ENCODE measurements at regions not wholly inside any gene's neighbourhood (a gene's known extent, or its start where the extent isn't known, plus 50 kb on each side); places are given as distances from the start of the nearest gene placed in this dataset.

DNA sequence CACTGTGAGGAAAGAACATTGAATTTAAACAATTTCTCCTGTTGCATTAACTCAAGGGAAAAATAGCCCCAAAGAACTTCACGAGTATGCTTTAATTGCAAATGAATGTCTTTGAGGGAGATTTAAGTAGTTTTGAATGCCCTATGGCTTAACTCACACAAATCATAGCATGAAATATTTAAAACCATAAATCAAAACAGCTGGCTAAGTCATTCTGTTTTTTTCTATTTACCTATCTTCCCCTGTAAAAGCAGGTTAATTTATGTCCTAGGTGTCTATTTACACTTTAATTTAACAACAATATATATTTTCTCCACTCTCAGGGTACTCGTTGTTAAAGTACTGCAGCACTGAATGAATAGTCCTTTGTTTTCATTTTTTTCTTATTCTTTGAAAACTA lies 118.8 kb upstream of the PIEZO2 start:
- H3K27me3 ChIP-seq (ENCODE audit: control insufficient read depth, insufficient read depth, low read length) = no peaks in the 10 kb centered on the region
- H3K9me3 ChIP-seq (ENCODE audit: control insufficient read depth, insufficient read depth, low read depth, low read length) = peaks cover 16% of the 10 kb centered on the region
- no peak overlapping the region for H3K27ac ChIP-seq (ENCODE audit: low read depth, low read length)
- H3K36me3 ChIP-seq (ENCODE audit: control insufficient read depth, insufficient read depth, low read length) = no peaks in the 10 kb centered on the region
- no peaks in the 10 kb centered on the region for H3K4me1 ChIP-seq (ENCODE audit: control insufficient read depth, insufficient read depth, low read length)
- H3K9ac ChIP-seq (ENCODE audit: low read length) = no peak overlapping the region
- H3K4me3 ChIP-seq (ENCODE audit: low read depth, low read length) = no peak overlapping the region

DNA sequence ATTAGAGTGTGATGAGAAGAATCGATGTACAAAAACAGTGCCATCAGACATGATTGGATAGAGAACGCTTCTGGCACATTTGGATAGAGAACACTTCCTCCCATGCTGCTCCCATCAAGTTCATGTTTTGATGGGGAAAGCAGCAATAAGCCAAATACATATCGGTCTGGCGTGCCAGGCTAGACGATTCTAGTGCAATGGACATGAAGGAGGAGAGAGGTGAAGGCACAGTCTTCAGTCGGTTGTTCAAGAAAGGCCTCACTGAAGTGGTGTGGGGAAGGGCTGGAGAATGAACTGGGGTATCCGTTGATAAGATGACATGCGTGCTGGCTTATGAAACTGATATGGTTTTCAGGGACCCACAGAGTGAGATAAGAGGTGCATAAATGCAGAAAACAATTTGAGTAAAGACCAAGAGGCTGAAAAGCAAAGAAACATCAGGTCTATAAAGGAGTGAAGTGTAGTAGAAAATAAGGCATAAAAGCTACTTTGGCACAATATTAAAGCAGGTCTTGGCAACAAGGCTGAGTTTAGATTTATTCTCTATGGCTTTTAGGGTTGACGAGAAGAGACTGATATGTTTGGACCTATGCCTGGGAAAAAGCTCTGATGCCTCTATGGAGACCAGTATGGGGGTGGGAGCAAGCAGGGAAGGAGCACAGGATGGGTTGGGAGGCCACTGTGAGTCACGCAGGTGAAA lies 117.6 kb upstream of the PIEZO2 start:
- Histone ChIP-seq H3K9ac (ENCODE audit: low read length) (no peak overlapping the region), H3K27ac (ENCODE audit: low read depth, low read length) (no peak overlapping the region), H3K4me3 (ENCODE audit: low read depth, low read length) (no peak overlapping the region), H3K9me3 (ENCODE audit: control insufficient read depth, insufficient read depth, low read depth, low read length) (peaks cover 16% of the 10 kb centered on the region), H3K27me3 (ENCODE audit: control insufficient read depth, insufficient read depth, low read length) (no peaks in the 10 kb centered on the region), H3K36me3 (ENCODE audit: control insufficient read depth, insufficient read depth, low read length) (no peaks in the 10 kb centered on the region), H3K4me1 (ENCODE audit: control insufficient read depth, insufficient read depth, low read length) (no peaks in the 10 kb centered on the region)

DNA sequence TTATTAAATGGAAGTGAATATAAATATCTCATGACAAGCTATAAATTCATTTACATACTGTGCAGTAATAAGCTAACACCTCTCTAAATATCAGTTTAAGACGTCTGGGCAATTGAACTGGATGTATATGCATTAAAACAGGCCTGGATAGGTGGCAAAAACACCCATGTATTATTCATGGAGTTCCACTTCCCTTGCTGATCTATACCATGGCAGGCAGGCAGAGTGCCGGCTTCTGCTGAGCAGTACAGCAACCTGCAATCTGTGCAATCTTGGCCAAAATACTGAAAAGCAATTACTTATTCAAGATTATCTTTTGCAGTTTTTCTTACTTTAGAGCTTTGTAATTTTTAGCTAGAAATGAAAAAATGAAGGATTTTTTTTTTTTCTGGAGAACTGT lies 112.1 kb upstream of the PIEZO2 start:
- Histone ChIP-seq H3K4me3 (ENCODE audit: low read depth, low read length) (no peak overlapping the region), H3K9me3 (ENCODE audit: control insufficient read depth, insufficient read depth, low read depth, low read length) (peaks cover 16% of the 10 kb centered on the region), H3K4me1 (ENCODE audit: control insufficient read depth, insufficient read depth, low read length) (peaks cover 10% of the 10 kb centered on the region; the same call in 1 of the 2 replicates), H3K27ac (ENCODE audit: low read depth, low read length) (no peak overlapping the region), H3K27me3 (ENCODE audit: control insufficient read depth, insufficient read depth, low read length) (no peaks in the 10 kb centered on the region), H3K36me3 (ENCODE audit: control insufficient read depth, insufficient read depth, low read length) (no peaks in the 10 kb centered on the region), H3K9ac (ENCODE audit: low read length) (no peak overlapping the region)

DNA sequence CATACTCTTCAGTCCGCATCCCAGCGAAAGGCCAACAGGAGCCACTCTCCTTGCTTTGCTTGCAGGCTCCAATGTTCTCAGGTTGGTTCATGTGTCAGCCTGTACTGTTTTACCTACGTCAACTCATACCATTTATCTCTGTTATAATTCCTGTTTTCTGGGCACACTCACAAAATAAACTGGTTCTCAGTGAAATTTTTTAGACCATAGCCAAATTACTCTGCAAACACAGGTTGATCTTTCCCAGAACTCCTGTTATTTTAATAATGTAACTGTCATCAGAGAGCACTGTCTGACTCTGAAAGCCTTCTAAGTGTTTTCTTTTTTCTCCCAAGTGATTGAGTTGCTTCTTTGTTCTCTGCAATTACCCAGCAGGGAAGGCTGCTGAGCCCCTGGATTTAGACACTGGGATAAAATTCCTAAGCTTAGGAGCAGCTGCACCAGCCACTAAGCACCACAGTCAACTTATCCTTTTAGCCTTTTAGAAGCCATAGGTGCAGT lies 111.6 kb upstream of the PIEZO2 start:
- Histone ChIP-seq H3K9me3 (ENCODE audit: control insufficient read depth, insufficient read depth, low read depth, low read length) (peaks cover 16% of the 10 kb centered on the region), H3K4me1 (ENCODE audit: control insufficient read depth, insufficient read depth, low read length) (peaks cover 10% of the 10 kb centered on the region; the same call in 1 of the 2 replicates), H3K27ac (ENCODE audit: low read depth, low read length) (no peak overlapping the region), H3K36me3 (ENCODE audit: control insufficient read depth, insufficient read depth, low read length) (no peaks in the 10 kb centered on the region), H3K27me3 (ENCODE audit: control insufficient read depth, insufficient read depth, low read length) (no peaks in the 10 kb centered on the region), H3K4me3 (ENCODE audit: low read depth, low read length) (no peak overlapping the region), H3K9ac (ENCODE audit: low read length) (no peak overlapping the region)

DNA sequence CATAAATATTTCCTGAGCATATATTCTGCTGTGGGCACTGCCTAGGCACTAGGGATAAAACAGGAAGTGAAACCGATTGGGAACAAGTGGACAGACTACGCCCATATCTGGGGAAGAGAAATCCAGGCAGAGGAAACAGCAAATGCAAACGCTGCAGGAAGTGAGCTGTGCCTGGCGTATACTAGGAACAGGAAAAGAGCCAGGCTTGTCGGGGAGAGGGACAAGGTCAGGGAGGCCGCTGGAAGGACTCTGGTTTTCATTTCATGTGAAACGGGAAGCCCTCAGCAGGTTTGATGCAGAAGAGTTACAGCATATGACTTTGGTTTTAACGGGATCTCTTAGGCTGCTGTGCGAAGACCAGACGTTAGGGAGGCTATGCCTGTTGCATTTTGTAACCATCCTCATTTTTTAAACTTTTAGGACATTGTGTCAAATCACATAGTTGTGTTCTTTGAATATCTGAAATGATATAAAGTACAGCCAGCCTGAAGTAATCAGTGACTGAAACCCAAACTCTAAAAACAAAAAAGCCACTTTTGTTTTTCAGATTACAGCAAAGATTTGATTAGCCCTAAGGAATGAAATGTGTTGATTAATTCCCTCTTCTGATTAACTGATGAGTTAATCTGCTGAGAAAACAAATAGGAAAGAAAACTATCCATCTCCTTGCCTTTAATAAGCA lies 110.2 kb upstream of the PIEZO2 start:
- peaks cover 8% of the 10 kb centered on the region for H3K9me3 ChIP-seq (ENCODE audit: control insufficient read depth, insufficient read depth, low read depth, low read length)
- H3K4me3 ChIP-seq (ENCODE audit: low read depth, low read length) = no peak overlapping the region
- peaks cover 10% of the 10 kb centered on the region; the same call in 1 of the 2 replicates for H3K4me1 ChIP-seq (ENCODE audit: control insufficient read depth, insufficient read depth, low read length)
- H3K36me3 ChIP-seq (ENCODE audit: control insufficient read depth, insufficient read depth, low read length) = no peaks in the 10 kb centered on the region
- no peak overlapping the region for H3K9ac ChIP-seq (ENCODE audit: low read length)
- H3K27ac ChIP-seq (ENCODE audit: low read depth, low read length) = no peak overlapping the region
- H3K27me3 ChIP-seq (ENCODE audit: control insufficient read depth, insufficient read depth, low read length) = no peaks in the 10 kb centered on the region

DNA sequence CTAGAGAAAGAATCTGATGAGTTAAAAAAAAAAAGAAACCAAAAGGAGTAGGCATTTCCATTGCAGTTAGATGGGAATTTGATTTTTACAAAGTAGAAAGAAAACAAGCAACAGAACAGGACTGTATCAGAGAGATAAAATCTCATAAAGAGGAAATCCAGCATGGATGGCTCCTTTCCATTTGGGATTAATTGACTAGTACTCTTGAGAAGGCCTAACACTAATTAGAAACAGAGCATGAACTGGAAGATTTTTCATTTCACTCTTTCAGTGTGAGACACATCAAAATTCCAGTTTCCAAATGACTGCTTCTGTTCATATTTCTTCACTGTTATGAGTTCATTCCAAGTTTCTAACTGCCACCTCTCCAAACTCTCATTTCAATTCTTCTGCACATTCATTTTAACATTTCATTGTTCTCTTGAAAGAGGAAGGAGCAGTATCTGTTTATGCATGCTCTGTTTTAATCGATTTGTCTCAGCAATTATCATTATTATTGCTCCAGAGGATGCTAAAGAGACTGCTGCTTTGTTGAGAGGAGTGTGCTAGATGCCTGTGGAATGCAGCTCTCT lies 108.8 kb upstream of the PIEZO2 start:
- H3K4me3 ChIP-seq (ENCODE audit: low read depth, low read length) = no peak overlapping the region
- H3K36me3 ChIP-seq (ENCODE audit: control insufficient read depth, insufficient read depth, low read length) = no peaks in the 10 kb centered on the region
- H3K4me1 ChIP-seq (ENCODE audit: control insufficient read depth, insufficient read depth, low read length) = peaks cover 10% of the 10 kb centered on the region; the same call in 1 of the 2 replicates
- H3K9me3 ChIP-seq (ENCODE audit: control insufficient read depth, insufficient read depth, low read depth, low read length) = no peaks in the 10 kb centered on the region
- H3K27me3 ChIP-seq (ENCODE audit: control insufficient read depth, insufficient read depth, low read length) = no peaks in the 10 kb centered on the region
- H3K9ac ChIP-seq (ENCODE audit: low read length) = no peak overlapping the region
- H3K27ac ChIP-seq (ENCODE audit: low read depth, low read length) = no peak overlapping the region

DNA sequence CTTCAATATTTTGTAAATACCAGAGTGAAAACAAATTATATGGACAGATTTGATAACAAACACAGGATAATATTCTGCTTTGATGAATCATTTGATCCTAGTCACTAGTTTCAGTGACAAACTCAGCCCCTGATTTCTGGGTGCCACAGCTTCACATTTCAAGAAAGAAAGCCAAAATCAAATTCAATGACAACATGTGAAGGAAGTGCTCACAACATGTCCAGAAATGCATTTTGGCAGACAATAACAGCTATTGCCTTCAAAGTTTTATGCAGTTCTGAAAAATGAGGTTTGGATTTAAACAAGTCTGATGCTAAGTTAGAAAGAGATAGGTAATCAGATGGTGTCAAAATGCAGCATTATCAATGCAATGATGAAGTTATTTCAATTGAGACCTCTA lies 106.9 kb upstream of the PIEZO2 start:
- Histone ChIP-seq H3K9ac (ENCODE audit: low read length) (no peak overlapping the region), H3K9me3 (ENCODE audit: control insufficient read depth, insufficient read depth, low read depth, low read length) (no peaks in the 10 kb centered on the region), H3K27ac (ENCODE audit: low read depth, low read length) (no peak overlapping the region), H3K4me1 (ENCODE audit: control insufficient read depth, insufficient read depth, low read length) (peaks cover 7% of the 10 kb centered on the region; the same call in 1 of the 2 replicates), H3K36me3 (ENCODE audit: control insufficient read depth, insufficient read depth, low read length) (no peaks in the 10 kb centered on the region), H3K4me3 (ENCODE audit: low read depth, low read length) (no peak overlapping the region), H3K27me3 (ENCODE audit: control insufficient read depth, insufficient read depth, low read length) (no peaks in the 10 kb centered on the region)

DNA sequence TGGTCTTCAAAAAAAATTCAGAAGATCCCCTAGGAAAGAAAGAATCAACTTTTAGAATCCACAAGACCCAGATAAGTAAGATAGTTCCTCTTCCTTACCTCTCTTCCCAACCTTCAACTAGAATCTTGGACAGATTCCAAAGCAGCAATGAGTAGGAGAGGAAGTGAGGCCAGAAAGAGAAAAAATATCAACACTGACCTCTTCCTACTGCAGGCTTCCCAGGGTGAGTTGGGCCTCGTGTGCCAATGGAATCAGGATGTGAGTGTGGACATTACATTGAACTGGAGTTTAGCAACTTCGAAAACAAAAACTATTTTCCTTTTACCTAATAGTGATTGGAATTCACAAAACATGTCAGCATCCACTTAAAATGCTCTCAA lies 102.5 kb upstream of the PIEZO2 start:
- H3K4me3 ChIP-seq (ENCODE audit: low read depth, low read length) = no peak overlapping the region
- H3K27me3 ChIP-seq (ENCODE audit: control insufficient read depth, insufficient read depth, low read length) = no peaks in the 10 kb centered on the region
- no peak overlapping the region for H3K9ac ChIP-seq (ENCODE audit: low read length)
- H3K27ac ChIP-seq (ENCODE audit: low read depth, low read length) = no peak overlapping the region
- no peaks in the 10 kb centered on the region for H3K4me1 ChIP-seq (ENCODE audit: control insufficient read depth, insufficient read depth, low read length)
- H3K36me3 ChIP-seq (ENCODE audit: control insufficient read depth, insufficient read depth, low read length) = no peaks in the 10 kb centered on the region
- H3K9me3 ChIP-seq (ENCODE audit: control insufficient read depth, insufficient read depth, low read depth, low read length) = peaks cover 11% of the 10 kb centered on the region; the same call in 1 of the 2 replicates

DNA sequence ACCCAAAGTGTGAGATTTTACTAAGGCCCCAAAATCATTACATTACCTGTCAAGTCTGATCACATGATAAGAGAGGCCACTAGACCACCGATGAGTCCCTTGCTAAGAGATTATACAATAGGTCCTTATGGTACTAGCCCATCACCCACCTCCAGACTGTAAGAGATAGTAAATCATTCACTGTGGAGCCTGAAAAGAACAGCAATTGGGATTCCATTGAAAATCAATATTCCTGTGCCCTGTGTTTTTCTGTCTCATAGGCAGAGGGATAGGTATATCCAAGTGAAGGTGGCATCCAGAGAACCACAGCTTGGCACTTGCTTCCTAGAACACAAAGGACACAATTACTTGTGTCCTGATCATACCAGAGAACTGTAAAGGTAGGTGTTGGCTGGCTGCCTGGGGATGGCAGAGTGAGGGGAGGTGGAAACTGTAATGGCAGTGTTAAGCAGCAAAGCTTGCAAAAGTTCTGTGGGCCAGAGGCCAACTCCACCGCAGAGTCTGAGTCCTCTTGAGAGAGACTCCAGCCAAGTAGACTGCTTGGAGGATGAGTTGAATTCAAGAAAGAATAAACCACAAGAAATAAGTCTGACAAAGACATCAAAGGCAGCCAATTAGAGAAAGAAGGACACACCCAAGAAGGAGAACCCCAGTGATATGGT lies 102.0 kb upstream of the PIEZO2 start:
- no peak overlapping the region for H3K27ac ChIP-seq (ENCODE audit: low read depth, low read length)
- H3K9ac ChIP-seq (ENCODE audit: low read length) = no peak overlapping the region
- no peaks in the 10 kb centered on the region for H3K27me3 ChIP-seq (ENCODE audit: control insufficient read depth, insufficient read depth, low read length)
- H3K36me3 ChIP-seq (ENCODE audit: control insufficient read depth, insufficient read depth, low read length) = no peaks in the 10 kb centered on the region
- H3K9me3 ChIP-seq (ENCODE audit: control insufficient read depth, insufficient read depth, low read depth, low read length) = peaks cover 15% of the 10 kb centered on the region
- H3K4me1 ChIP-seq (ENCODE audit: control insufficient read depth, insufficient read depth, low read length) = no peaks in the 10 kb centered on the region
- H3K4me3 ChIP-seq (ENCODE audit: low read depth, low read length) = no peak overlapping the region

DNA sequence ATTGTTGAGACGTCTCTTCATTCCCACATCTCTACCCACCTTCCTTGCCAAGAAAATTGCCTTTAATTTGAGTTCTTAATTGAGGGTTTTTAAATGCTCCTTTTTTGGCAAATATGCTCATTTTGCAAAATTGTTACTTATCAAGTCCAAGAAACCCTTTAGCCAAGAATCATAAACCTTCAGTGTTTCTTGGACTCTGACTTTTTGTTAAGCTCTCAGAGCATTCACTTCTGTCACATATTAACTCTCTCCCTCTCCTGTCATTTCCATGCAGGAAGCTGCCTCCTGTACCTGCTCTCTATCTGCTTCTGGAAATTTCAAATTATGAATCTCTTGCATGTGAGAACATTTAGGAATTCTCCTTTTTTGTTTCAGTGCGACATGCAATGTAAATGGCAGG lies 100.0 kb upstream of the PIEZO2 start:
- H3K36me3 ChIP-seq (ENCODE audit: control insufficient read depth, insufficient read depth, low read length) = no peaks in the 10 kb centered on the region
- H3K27me3 ChIP-seq (ENCODE audit: control insufficient read depth, insufficient read depth, low read length) = no peaks in the 10 kb centered on the region
- no peak overlapping the region for H3K4me3 ChIP-seq (ENCODE audit: low read depth, low read length)
- H3K9me3 ChIP-seq (ENCODE audit: control insufficient read depth, insufficient read depth, low read depth, low read length) = peaks cover 15% of the 10 kb centered on the region
- no peak overlapping the region for H3K27ac ChIP-seq (ENCODE audit: low read depth, low read length)
- no peak overlapping the region for H3K9ac ChIP-seq (ENCODE audit: low read length)
- H3K4me1 ChIP-seq (ENCODE audit: control insufficient read depth, insufficient read depth, low read length) = no peaks in the 10 kb centered on the region
